Central memory CD8-positive, alpha-beta T cell (primary cell): ENCODE measurements at regions not wholly inside any gene's neighbourhood (a gene's known extent, or its start where the extent isn't known, plus 50 kb on each side); places are given as distances from the start of the nearest gene placed in this dataset.
A peak's percentile ranks its signal among the peaks of the same experiment; 100 is the strongest.

ENCODE experiments used
- ATAC-seq: fragments of 150-1000 bp; cut with Tn5 transposase; replicated peaks from 2 replicates; pipeline ENCODE4 v1.10.0; 2022; ENCODE audit warnings: mild to moderate bottlenecking, moderate FRiP score, moderate number of reproducible peaks; ENCODE audit not compliant: poor library complexity, severe bottlenecking; ENCODE audit errors: extremely low read depth
- DNase-seq, 2 donors: peaks; one replicate each; pipeline ENCODE4 v3.0.0; 2021; ENCODE audit warnings: low spot score in 2 of 2
- H3K27ac Mint-ChIP-seq: one replicate; pipeline ENCODE4 v1.8.0; 2022; ENCODE audit warnings: low read depth, mild to moderate bottlenecking, moderate library complexity, mixed read lengths
- H3K27me3 Mint-ChIP-seq: one replicate; pipeline ENCODE4 v1.8.0; 2022; ENCODE audit warnings: mixed read lengths
- H3K36me3 Mint-ChIP-seq: one replicate; pipeline ENCODE4 v1.8.0; 2022; ENCODE audit warnings: mild to moderate bottlenecking, moderate library complexity, mixed read lengths; ENCODE audit not compliant: insufficient read depth
- H3K4me1 Mint-ChIP-seq: one replicate; pipeline ENCODE4 v1.8.0; 2022; ENCODE audit warnings: mixed read lengths
- H3K4me3 Mint-ChIP-seq: one replicate; pipeline ENCODE4 v1.8.0; 2022; ENCODE audit warnings: mild to moderate bottlenecking, moderate library complexity, mixed read lengths
- H3K9me3 Mint-ChIP-seq: one replicate; pipeline ENCODE4 v1.8.0; 2022; ENCODE audit warnings: mixed read lengths

DNA sequence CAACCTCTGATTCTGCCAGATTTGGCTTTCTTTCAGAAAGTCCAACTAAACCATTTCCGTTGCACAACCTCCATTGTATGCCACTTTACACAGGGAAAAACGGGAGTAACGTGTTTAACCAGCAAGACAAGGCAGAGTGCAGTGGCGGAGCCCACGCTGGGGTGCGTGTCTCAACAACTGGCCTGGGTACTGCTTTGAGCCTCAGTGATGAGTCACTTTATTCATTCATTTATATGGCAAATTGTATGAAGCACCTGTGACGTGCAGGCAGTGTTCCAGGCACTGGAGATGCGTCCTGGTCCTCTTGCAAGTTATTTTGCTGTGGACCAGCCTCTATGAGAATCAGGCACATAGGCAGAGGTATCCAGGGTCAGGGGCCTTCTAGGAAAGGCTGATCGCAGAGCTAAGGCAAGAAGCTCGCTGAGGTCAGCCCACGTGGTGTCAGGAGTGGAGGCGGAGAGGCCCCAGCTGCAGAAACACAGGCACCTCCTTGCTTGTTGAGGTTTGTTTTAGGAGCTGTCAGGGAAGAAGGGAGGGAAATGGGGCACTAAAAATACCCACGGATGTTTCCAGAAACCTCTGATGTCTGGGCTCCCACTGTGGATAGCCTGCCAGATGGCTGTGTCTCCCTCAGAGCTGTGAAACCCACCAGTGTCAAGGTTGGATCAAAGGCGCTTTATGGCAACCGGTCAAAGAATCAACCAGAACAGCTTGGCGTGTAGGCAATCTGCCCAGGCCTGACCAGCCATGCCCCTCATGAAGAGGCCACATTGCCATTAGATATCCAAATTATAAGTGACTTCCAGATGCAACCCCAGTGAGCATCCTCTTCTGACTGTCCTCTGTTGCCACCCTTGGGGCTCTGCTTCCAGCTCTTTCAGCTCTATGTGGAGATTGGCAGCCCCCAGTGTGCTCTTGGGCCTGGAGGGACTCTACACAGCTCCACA lies 157.2 kb downstream of the CD83 start:
- Mint-ChIP-seq H3K27ac (peak overlapping the region; percentile 68), H3K4me1 (peaks cover 29% of the 10 kb centered on the region), H3K36me3 (peaks cover 1% of the 10 kb centered on the region), H3K4me3 (peak overlapping the region; percentile 15), H3K27me3 (no peaks in the 10 kb centered on the region), H3K9me3 (no peaks in the 10 kb centered on the region)
- ATAC-seq = no peak
- no peak for DNase-seq

DNA sequence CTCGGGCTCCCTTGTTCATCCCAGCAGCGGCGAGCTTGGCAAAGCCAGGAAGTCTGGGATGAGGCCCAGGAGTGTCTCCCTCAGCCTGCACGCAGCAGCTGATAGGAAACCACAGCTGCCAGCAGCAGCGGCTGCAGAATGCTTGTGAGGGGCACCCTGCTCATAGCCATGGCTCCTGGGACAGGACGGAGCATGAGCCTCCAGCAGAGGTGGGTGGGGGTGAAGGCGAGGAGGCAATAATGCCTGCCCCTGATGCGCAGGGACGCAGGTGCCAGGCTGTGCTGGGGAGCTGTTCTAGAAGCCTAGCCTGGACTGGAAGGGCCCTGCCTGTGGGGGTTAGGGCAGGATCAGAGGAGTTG lies 157.9 kb downstream of the CD83 start:
- ATAC-seq (no peak), DNase-seq (no peak)
- H3K4me1 Mint-ChIP-seq = peaks cover 29% of the 10 kb centered on the region
- no peaks in the 10 kb centered on the region for H3K9me3 Mint-ChIP-seq
- peak overlapping the region; percentile 15 for H3K4me3 Mint-ChIP-seq
- H3K27ac Mint-ChIP-seq = peak overlapping the region; percentile 90
- peaks cover 1% of the 10 kb centered on the region for H3K36me3 Mint-ChIP-seq
- no peaks in the 10 kb centered on the region for H3K27me3 Mint-ChIP-seq

DNA sequence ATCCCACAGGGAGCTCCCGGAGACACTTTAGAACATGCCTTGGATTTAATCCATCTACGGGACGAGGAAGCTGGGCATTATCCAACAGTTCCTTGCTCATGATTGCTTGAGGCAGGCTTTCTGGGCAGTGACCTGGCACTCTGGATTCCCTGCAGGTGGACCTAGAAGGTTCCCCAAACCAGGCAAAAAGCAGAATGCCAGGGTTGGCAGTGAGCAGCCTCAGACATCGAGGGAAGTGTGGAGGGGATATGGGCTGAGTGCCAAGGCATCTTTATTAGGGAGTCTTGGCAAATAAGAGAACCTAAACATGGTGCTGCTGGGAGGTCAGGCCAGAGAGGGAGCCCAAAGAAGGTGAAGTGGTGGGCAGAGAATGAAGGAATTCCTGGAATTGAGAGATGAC lies 158.5 kb downstream of the CD83 start:
- ATAC-seq = no peak
- Mint-ChIP-seq H3K36me3 (peaks cover 1% of the 10 kb centered on the region), H3K4me1 (peaks cover 29% of the 10 kb centered on the region), H3K27ac (peak overlapping the region; percentile 90), H3K4me3 (peak overlapping the region; percentile 15), H3K27me3 (no peaks in the 10 kb centered on the region), H3K9me3 (no peaks in the 10 kb centered on the region)
- DNase-seq = no peak

DNA sequence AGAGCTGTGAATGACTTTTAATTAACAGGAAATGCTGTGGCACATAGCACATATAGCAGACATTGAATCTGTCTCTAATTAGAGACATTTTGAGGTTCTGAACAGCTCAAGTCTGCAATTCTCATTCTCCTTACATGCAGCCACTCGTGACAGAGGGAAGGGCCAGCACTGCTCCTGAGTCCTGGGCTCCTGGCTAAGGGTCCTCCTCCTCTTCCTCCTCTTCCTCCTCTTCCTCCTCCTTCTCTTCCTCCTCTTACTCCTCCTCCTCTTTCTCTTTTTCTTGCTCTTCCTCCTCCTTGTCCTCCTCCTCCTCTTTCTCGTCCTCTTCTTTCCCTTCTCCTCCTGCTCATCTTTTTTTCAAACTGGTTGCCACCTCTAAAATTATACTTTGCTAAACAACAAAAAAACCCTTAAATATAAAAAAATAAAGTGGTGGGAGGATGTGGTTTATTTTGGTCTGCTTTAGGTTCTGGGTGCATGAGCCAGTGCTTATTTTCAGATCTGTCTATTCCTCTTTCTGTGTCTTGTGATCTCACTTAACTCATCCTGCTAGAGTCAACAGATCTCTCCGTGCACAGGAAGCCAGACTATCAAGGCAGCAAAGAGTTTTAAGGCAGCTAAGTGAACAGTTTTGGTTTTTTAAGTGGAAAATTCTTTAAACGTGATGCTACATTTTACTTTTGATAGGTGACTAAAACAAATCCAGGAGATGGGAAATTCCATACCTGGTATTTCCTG lies 159.3 kb downstream of the CD83 start:
- Mint-ChIP-seq H3K4me3 (peak overlapping the region; percentile 62), H3K4me1 (peaks cover 29% of the 10 kb centered on the region), H3K36me3 (peaks cover 1% of the 10 kb centered on the region), H3K9me3 (no peaks in the 10 kb centered on the region), H3K27me3 (no peaks in the 10 kb centered on the region), H3K27ac (peak overlapping the region; percentile 90)
- peak; percentile 100 for ATAC-seq
- DNase-seq = no peak

DNA sequence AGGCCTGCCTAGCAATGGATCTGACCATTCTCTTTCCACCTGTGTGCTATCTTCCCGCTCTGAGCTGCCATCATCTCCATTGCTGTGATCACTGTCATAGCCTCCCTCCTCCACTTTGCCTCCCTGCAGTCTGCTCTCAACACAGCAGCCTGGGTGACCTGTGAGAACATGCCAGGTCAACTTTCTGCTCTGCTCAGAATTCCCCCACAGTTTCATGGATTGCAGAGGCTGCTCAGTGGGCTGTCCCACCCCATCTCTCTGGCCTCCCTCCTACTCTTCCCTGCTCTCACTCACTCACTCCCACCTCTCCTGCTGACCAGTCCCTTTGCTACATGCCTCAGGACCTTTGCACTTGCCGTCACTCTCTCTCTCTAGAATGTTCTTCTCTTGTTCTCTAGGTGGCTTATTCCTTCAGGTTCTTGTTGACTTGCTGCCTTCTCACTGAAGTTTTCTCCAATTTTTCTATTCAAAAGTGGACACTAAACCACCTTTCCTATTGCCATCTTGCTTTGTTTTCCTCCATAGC lies 159.9 kb downstream of the CD83 start:
- H3K9me3 Mint-ChIP-seq = no peaks in the 10 kb centered on the region

DNA sequence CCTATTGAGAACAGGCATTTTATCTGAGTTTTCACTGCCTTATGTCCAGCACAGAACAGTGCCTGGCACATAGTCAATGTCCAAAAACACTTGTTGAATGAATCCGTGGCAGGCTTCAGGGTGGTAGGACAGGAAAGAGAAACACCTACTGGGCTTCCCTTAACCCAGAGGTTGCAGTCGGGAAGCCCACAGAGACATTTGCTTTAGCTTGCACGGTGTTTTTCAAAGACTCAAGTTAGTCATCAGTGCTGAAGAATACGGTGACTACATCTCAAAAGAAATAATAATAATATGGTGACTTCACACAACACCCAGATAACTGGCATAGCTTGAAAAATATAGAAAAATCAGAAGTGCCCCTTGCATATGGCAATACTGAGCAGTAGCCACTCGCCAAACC lies 160.4 kb downstream of the CD83 start:
- Mint-ChIP-seq H3K9me3 (no peaks in the 10 kb centered on the region), H3K4me1 (peaks cover 29% of the 10 kb centered on the region), H3K4me3 (peak overlapping the region; percentile 62), H3K27me3 (no peaks in the 10 kb centered on the region), H3K36me3 (peaks cover 1% of the 10 kb centered on the region), H3K27ac (peak overlapping the region; percentile 90)
- DNase-seq = no peak
- ATAC-seq = no peak

More for the DNA sequence above, 159.9 kb downstream of the CD83 start:
- ATAC-seq = peak; percentile 16
- Mint-ChIP-seq H3K36me3 (peaks cover 1% of the 10 kb centered on the region), H3K4me1 (peaks cover 29% of the 10 kb centered on the region), H3K27me3 (no peaks in the 10 kb centered on the region), H3K4me3 (peak overlapping the region; percentile 62), H3K27ac (peak overlapping the region; percentile 90)
- DNase-seq = no peak

DNA sequence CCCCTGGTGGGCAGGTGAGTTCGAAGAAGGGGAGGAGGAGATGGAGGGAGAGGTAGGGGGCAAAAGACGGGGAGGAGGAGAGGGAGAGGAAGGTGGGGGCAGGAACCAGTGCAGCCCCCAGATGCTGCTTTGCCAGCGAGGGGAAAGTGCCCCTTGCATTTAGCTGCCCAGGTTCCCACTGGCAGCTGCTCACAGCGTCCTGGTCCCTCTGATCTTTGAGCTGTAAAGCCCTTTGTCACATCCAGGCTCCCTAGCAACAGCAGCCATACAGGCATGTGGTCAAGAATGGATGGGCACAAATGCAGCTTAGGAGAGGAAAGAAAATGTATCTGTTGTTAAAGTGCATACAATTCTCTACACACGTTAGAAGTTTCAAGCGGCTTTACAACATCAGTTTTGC lies 160.9 kb downstream of the CD83 start:
- no peaks in the 10 kb centered on the region for H3K9me3 Mint-ChIP-seq
- peaks cover 29% of the 10 kb centered on the region for H3K4me1 Mint-ChIP-seq
- H3K27me3 Mint-ChIP-seq = no peaks in the 10 kb centered on the region
- H3K4me3 Mint-ChIP-seq = no peak overlapping the region
- ATAC-seq (no peak), DNase-seq (no peak)
- no peak overlapping the region for H3K27ac Mint-ChIP-seq
- peaks cover 1% of the 10 kb centered on the region for H3K36me3 Mint-ChIP-seq

DNA sequence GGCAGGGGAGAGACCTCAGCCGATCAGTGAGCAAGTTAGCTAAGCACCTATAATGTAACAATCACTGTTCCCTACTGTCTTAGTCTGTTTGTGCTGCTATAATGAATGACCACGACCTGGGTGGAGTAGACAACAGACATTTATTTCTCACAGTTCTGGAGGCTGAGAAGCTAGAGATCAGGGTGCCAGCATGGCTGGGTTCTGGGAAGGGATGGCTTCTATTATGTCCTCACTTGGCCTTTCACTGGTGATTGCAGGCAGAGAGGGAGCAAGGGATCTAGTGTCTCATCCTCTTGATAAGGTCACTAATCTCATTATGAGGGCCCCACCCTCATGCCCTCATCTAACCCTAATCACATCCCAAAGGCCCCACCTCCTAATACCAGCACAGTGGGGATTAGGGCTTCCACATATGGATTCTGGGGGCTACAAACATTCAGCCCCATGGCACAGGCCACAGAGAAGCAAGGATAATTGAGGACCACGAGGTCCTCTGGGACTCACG lies 162.5 kb downstream of the CD83 start:
- peaks cover 1% of the 10 kb centered on the region for H3K36me3 Mint-ChIP-seq
- H3K9me3 Mint-ChIP-seq = no peaks in the 10 kb centered on the region
- no peaks in the 10 kb centered on the region for H3K27me3 Mint-ChIP-seq
- no peak for ATAC-seq
- H3K4me3 Mint-ChIP-seq = no peak overlapping the region
- H3K27ac Mint-ChIP-seq = no peak overlapping the region
- peaks cover 29% of the 10 kb centered on the region for H3K4me1 Mint-ChIP-seq
- no peak for DNase-seq

DNA sequence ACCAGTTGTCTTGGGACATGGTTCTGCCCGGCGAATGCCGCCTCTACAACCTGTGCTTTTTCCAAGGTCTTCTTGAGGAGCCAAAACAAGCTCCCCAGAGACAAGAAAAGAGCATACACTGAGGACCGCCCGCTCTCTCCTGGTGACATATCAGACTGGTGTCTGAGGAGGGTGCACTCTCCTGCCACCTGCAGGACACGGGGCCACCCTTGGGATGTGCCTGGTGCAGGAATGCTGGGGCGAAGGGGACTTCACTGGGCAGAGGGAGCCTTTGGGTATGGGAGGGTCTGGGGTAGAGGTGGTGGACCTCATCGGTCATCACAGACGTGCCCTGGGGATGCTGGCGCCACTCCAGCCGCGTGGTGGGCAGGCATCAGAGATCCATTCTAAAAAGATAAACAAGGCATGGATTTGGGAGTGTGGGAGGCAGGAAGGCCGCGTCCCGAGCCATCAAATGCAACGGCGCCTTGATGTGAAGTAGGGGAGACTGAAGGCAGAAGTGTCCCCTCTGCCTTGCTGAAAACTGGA lies 163.3 kb downstream of the CD83 start:
- H3K4me1 Mint-ChIP-seq = peaks cover 23% of the 10 kb centered on the region
- ATAC-seq (no peak), DNase-seq (no peak)
- peaks cover 1% of the 10 kb centered on the region for H3K36me3 Mint-ChIP-seq
- no peak overlapping the region for H3K4me3 Mint-ChIP-seq
- no peak overlapping the region for H3K27ac Mint-ChIP-seq
- no peaks in the 10 kb centered on the region for H3K27me3 Mint-ChIP-seq
- no peaks in the 10 kb centered on the region for H3K9me3 Mint-ChIP-seq

DNA sequence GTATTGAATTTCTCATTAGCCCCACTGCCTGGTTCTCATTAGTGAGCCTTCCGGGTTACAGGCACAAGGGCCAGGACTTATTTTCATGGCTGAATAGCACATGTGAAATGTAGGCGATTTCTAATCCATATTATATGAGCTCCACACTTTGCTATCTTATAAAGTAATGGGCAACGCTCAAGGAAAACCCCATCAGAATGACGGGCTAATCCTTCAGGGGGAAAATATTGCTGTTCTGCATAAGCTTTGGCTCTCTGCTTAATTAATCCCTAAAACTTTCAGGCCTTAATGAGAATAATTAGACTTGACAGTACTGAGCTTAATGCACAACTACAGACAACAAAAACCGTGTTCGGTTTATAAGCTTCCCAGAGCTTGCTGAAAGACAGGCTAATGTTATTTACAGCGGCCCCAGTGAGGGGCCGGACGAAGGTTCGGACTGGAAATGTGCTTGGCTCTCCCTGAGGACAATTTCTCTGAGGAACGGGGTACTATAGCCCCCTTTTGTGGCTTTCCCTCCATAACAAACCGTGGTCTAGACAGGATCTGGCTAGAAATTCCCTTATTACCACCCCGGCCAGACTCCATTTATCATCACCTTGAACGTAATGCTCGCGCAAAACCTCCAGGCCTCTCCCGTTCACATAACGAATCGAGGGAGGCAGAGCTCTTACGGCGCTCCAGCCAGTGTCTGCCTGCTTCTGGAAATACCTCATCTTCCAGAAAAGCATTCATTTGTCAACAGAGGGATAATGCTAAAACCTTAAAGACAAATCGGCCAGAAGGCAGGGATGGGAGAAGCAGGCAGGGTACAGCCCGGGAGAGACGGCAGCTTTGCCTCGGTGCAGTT lies 164.5 kb downstream of the CD83 start:
- no peaks in the 10 kb centered on the region for H3K9me3 Mint-ChIP-seq
- no peaks in the 10 kb centered on the region for H3K27me3 Mint-ChIP-seq
- ATAC-seq = no peak
- no peak for DNase-seq
- no peak overlapping the region for H3K4me3 Mint-ChIP-seq
- H3K27ac Mint-ChIP-seq = no peak overlapping the region
- peaks cover 11% of the 10 kb centered on the region for H3K4me1 Mint-ChIP-seq
- H3K36me3 Mint-ChIP-seq = peaks cover 1% of the 10 kb centered on the region

DNA sequence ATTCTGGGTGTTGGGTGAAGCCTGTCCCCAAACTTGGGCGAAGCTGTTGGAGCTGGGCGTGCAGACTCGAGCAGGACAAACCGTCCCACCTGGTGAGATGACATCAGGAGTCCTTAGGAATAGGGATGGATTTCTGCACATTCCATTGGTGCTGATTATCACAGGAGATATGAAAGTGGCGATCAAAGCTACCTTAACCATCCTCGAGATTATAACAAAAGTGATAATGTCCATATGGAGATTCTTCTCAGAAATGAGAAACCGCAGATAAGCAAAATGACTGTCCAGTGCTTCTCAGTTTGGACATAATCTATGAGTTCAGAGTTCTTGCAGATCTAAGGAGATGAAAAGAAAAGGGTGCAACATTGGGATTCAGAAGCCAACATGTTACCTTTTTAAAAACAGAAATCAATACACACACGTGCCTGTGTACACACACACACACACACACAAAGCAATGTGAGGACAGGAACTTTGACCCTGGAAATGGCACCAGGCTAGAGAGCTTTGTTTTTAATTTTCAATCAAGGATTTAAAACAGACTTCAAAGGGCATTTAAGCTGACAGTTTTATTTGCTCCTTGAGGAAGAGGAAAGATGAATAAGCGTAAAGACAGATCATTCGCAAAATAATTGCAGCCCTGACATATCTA lies 165.4 kb downstream of the CD83 start:
- no peak overlapping the region for H3K27ac Mint-ChIP-seq
- H3K36me3 Mint-ChIP-seq = no peaks in the 10 kb centered on the region
- ATAC-seq = no peak

More for the DNA sequence above, 165.4 kb downstream of the CD83 start:
- no peaks in the 10 kb centered on the region for H3K27me3 Mint-ChIP-seq
- no peak overlapping the region for H3K4me3 Mint-ChIP-seq
- no peak for DNase-seq
- H3K9me3 Mint-ChIP-seq = no peaks in the 10 kb centered on the region
- peaks cover 1% of the 10 kb centered on the region for H3K4me1 Mint-ChIP-seq
